Gastrocnemius medialis (tissue), 4 donors: ENCODE measurements at regions not wholly inside any gene's neighbourhood (a gene's known extent, or its start where the extent isn't known, plus 50 kb on each side); places are given as distances from the start of the nearest gene placed in this dataset.

Experiments used
- ATAC-seq, 2 donors: fragments of 150-250 bp; one replicate each; pipeline ENCODE4 v1.9.1; 2016
- DNase-seq, 2 donors: peaks; one replicate each; pipeline ENCODE4 v3.0.0-alpha.2; 2019
- H3K27ac ChIP-seq, 4 donors: fragments of 200-600 bp; sonication (generic); 1 replicate in 1 of 4; 2 replicates in 3 of 4; pipeline ENCODE4 v1.5.1; 2016 to 2018; ENCODE audit warnings: mild to moderate bottlenecking in 2 of 4, moderate library complexity in 1 of 4
- H3K27me3 ChIP-seq, 3 donors: fragments of 200-600 bp; sonication (generic) in 2 of 3; 1 replicate in 1 of 3; 2 replicates in 2 of 3; pipeline versions ENCODE4 v1.5.1 to v1.6.0; 2016 to 2019; ENCODE audit warnings: mild to moderate bottlenecking in 1 of 3, moderate library complexity in 1 of 3
- H3K36me3 ChIP-seq, 2 donors: fragments of 200-600 bp; sonication (generic) in 1 of 2; one replicate each; pipeline ENCODE4 v1.5.1; 2017 to 2018
- H3K4me1 ChIP-seq, 2 donors: fragments of 200-600 bp; sonication (generic) in 1 of 2; one replicate each; pipeline ENCODE4 v1.5.1; 2016 to 2017; ENCODE audit warnings: mild to moderate bottlenecking in 2 of 2
- H3K4me3 ChIP-seq, 4 donors: fragments of 200-600 bp; sonication (generic) in 3 of 4; 1 replicate in 1 of 4; 2 replicates in 3 of 4; pipeline ENCODE4 v1.5.1; 2016 to 2019; ENCODE audit warnings: mild to moderate bottlenecking in 2 of 4
- H3K9me3 ChIP-seq, 3 donors: fragments of 200-600 bp; sonication (generic) in 2 of 3; 1 replicate in 1 of 3; 2 replicates in 2 of 3; pipeline ENCODE4 v1.5.1; 2016 to 2019
- POLR2A ChIP-seq, 2 donors: fragments of 450-650 bp; IDR thresholded peaks; one replicate each; pipeline ENCODE4 v1.6.1; 2017; ENCODE audit warnings: antibody characterized with exemption in 2 of 2, mild to moderate bottlenecking in 2 of 2, moderate library complexity in 2 of 2
- in situ Hi-C, 4 donors: fragments of 200-750 bp; cut with MboI; loops; one replicate each; pipeline versions ENCODE4 v1.15.0 to v1.8.0; 2017; ENCODE audit warnings: low sequenced_read_pairs in 4 of 4
- intact Hi-C: fragments of 100-400 bp; cut with DNase I; formaldehyde crosslinking; loops from one replicate; pipeline ENCODE4 v1.15.1; 2023; ENCODE audit warnings: low total_unique reads
- TF ChIP-seq, protein P1 (sequence below), 5 experiments: fragments of 450-650 bp in 3 of 5; fragments of 200-600 bp in 2 of 5; sonication (generic) in 2 of 5; IDR thresholded peaks in 4 of 5; conservative IDR thresholded peaks in 1 of 5; 1 replicate in 4 of 5; 2 replicates in 1 of 5; pipeline ENCODE4 v1.5.1; 2016 to 2019; ENCODE audit warnings: antibody characterized with exemption in 5 of 5, mild to moderate bottlenecking in 3 of 5, moderate library complexity in 3 of 5

GRCh38 chr13:71327266-71327665 is 539.7 kb downstream of the DACH1 start:
- no peak for TF ChIP-seq POLR2A (IDR thresholded peaks at IDR 0.05)
- TF ChIP-seq, protein P1, sequence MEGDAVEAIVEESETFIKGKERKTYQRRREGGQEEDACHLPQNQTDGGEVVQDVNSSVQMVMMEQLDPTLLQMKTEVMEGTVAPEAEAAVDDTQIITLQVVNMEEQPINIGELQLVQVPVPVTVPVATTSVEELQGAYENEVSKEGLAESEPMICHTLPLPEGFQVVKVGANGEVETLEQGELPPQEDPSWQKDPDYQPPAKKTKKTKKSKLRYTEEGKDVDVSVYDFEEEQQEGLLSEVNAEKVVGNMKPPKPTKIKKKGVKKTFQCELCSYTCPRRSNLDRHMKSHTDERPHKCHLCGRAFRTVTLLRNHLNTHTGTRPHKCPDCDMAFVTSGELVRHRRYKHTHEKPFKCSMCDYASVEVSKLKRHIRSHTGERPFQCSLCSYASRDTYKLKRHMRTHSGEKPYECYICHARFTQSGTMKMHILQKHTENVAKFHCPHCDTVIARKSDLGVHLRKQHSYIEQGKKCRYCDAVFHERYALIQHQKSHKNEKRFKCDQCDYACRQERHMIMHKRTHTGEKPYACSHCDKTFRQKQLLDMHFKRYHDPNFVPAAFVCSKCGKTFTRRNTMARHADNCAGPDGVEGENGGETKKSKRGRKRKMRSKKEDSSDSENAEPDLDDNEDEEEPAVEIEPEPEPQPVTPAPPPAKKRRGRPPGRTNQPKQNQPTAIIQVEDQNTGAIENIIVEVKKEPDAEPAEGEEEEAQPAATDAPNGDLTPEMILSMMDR (IDR thresholded peaks at IDR 0.05 in 4 of 5, conservative IDR thresholded peaks at IDR 0.05 in 1 of 5) = no peak
- Histone ChIP-seq H3K36me3 (no peaks in the 10 kb centered on the region), H3K27me3 (no peaks in the 10 kb centered on the region), H3K4me3 (no peak overlapping the region), H3K4me1 (no peaks in the 10 kb centered on the region), H3K9me3 (no peaks in the 10 kb centered on the region), H3K27ac (no peak overlapping the region)
- ATAC-seq (no peak), DNase-seq (no peak)
- in situ Hi-C loops (no loop called here), intact Hi-C loops (no loop called here)

GRCh38 chr13:71325556-71325955 is 541.4 kb downstream of the DACH1 start:
- no peak for ATAC-seq
- Histone ChIP-seq H3K27me3 (no peaks in the 10 kb centered on the region), H3K36me3 (no peaks in the 10 kb centered on the region), H3K27ac (no peak overlapping the region), H3K9me3 (no peaks in the 10 kb centered on the region), H3K4me3 (no peak overlapping the region), H3K4me1 (no peaks in the 10 kb centered on the region)
- intact Hi-C loops = no loop called here
- TF ChIP-seq, protein P1 (IDR thresholded peaks at IDR 0.05 in 4 of 5, conservative IDR thresholded peaks at IDR 0.05 in 1 of 5) = no peak
- no peak for TF ChIP-seq POLR2A (IDR thresholded peaks at IDR 0.05)
- no peak for DNase-seq
- in situ Hi-C loops = no loop called here

- no peaks in the 10 kb centered on the region for H3K36me3 ChIP-seq
- no peak overlapping the region for H3K4me3 ChIP-seq
- H3K27me3 ChIP-seq = no peaks in the 10 kb centered on the region
- ATAC-seq (no peak), DNase-seq (no peak)
- intact Hi-C loops (no loop called here), in situ Hi-C loops (no loop called here)
- H3K9me3 ChIP-seq = no peaks in the 10 kb centered on the region
- no peak overlapping the region for H3K27ac ChIP-seq
- no peaks in the 10 kb centered on the region for H3K4me1 ChIP-seq
- TF ChIP-seq, protein P1 (IDR thresholded peaks at IDR 0.05 in 4 of 5, conservative IDR thresholded peaks at IDR 0.05 in 1 of 5) = no peak
- TF ChIP-seq POLR2A (IDR thresholded peaks at IDR 0.05) = no peak
Observed at GRCh38 chr13:71323266-71323665, 543.7 kb downstream of the DACH1 start.

GRCh38 chr13:71320452-71320851 is 546.6 kb downstream of the DACH1 start:
- no peak overlapping the region for H3K4me3 ChIP-seq
- H3K4me1 ChIP-seq = no peaks in the 10 kb centered on the region
- DNase-seq (no peak), ATAC-seq (no peak)
- H3K9me3 ChIP-seq = no peaks in the 10 kb centered on the region
- intact Hi-C loops (no loop called here), in situ Hi-C loops (no loop called here)
- H3K27me3 ChIP-seq = no peaks in the 10 kb centered on the region
- H3K36me3 ChIP-seq = no peaks in the 10 kb centered on the region
- H3K27ac ChIP-seq = no peak overlapping the region
- no peak for TF ChIP-seq POLR2A (IDR thresholded peaks at IDR 0.05)
- TF ChIP-seq, protein P1 (IDR thresholded peaks at IDR 0.05 in 4 of 5, conservative IDR thresholded peaks at IDR 0.05 in 1 of 5) = no peak

DNA sequence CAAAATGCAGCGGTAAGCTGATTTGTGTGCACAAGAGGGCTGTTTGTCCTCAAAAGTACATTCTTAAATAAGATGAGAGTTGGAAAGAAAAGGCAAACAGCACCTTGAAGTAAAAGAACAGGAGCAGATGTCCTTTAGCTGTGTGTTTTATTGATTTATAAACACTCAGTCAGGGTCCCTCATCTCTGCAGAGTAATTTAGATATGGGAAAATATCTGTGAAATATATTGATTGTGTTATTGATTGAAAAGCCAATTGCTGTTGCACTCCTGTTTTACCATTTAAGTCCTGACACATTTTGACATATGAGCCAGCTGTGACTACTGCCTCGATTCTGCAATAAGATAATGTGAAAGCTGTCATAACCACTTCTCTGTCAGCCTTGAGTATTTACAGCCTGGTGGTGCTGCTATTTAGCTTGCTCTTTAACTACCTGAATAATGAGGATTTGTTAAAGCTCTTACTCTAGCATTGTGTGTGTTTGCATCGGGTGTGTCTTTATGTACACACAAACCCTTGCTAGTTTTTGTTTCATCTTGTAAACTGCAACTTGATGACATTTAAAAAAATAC is 550.1 kb downstream of the DACH1 start:
- TF ChIP-seq, protein P1 (IDR thresholded peaks at IDR 0.05 in 4 of 5, conservative IDR thresholded peaks at IDR 0.05 in 1 of 5) = no peak
- no peak for TF ChIP-seq POLR2A (IDR thresholded peaks at IDR 0.05)
- no peak overlapping the region for H3K27ac ChIP-seq
- no peak overlapping the region for H3K4me3 ChIP-seq
- DNase-seq (no peak), ATAC-seq (no peak)
- H3K36me3 ChIP-seq = no peaks in the 10 kb centered on the region
- intact Hi-C loops (no loop called here), in situ Hi-C loops (no loop called here)
- no peaks in the 10 kb centered on the region for H3K4me1 ChIP-seq
- no peaks in the 10 kb centered on the region for H3K27me3 ChIP-seq
- no peaks in the 10 kb centered on the region for H3K9me3 ChIP-seq
